Ovary (tissue), 3 donors: ENCODE measurements at regions not wholly inside any gene's neighbourhood (a gene's known extent, or its start where the extent isn't known, plus 50 kb on each side); places are given as distances from the start of the nearest gene placed in this dataset.

Source experiments
- EP300 ChIP-seq: sonication (generic); formaldehyde crosslinking; IDR thresholded peaks from one replicate; pipeline ENCODE4 v1.6.1; 2017; ENCODE audit warnings: antibody characterized with exemption
- POLR2A ChIP-seq: fragments of 450-650 bp; IDR thresholded peaks from one replicate; pipeline ENCODE4 v1.6.1; 2017; ENCODE audit warnings: antibody characterized with exemption, mild to moderate bottlenecking, moderate library complexity
- TF ChIP-seq, protein P1 (sequence below), 3 donors: fragments of 450-650 bp in 2 of 3; fragments of 200-600 bp in 1 of 3; IDR thresholded peaks; one replicate each; pipeline versions ENCODE4 v1.5.1 to v1.8.0; 2016 to 2022; ENCODE audit warnings: antibody characterized with exemption in 3 of 3, mild to moderate bottlenecking in 1 of 3
- donor health status: DM: no; HTN: no; CAD: no.

DNA sequence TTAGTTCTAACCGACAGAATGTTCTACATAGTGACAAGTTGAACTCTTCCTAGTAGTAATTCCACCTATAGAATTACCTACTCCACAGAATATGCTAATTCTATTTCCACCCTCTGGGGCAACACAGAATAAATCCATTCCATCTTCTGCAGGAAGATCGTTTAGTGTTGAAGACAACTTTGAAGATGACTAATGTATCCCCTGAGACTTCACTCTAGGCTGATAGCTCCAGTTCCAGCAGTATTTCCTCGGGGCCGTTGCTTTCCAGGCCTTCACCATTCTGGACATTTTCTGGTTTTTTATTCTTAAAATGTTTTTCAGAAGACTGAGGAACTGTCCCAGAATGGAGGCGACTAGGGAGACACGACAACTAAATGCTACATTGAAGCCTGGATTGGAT, 61.0 kb upstream of the CSF1 start:
- TF ChIP-seq, protein P1, sequence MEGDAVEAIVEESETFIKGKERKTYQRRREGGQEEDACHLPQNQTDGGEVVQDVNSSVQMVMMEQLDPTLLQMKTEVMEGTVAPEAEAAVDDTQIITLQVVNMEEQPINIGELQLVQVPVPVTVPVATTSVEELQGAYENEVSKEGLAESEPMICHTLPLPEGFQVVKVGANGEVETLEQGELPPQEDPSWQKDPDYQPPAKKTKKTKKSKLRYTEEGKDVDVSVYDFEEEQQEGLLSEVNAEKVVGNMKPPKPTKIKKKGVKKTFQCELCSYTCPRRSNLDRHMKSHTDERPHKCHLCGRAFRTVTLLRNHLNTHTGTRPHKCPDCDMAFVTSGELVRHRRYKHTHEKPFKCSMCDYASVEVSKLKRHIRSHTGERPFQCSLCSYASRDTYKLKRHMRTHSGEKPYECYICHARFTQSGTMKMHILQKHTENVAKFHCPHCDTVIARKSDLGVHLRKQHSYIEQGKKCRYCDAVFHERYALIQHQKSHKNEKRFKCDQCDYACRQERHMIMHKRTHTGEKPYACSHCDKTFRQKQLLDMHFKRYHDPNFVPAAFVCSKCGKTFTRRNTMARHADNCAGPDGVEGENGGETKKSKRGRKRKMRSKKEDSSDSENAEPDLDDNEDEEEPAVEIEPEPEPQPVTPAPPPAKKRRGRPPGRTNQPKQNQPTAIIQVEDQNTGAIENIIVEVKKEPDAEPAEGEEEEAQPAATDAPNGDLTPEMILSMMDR (IDR thresholded peaks at IDR 0.05): no peak
- TF ChIP-seq POLR2A (no peak), EP300 (no peak)
